Liver (tissue), 3 donors: ENCODE measurements at regions not wholly inside any gene's neighbourhood (a gene's known extent, or its start where the extent isn't known, plus 50 kb on each side); places are given as distances from the start of the nearest gene placed in this dataset.

Experiments used
- GABPA ChIP-seq, 2 donors: IDR thresholded peaks in 1 of 2; conservative IDR thresholded peaks in 1 of 2; 2 replicates each; pipeline ENCODE4 v1.6.1; 2016; ENCODE audit warnings: antibody characterized with exemption in 2 of 2, mild to moderate bottlenecking in 1 of 2, moderate library complexity in 1 of 2
- JUND ChIP-seq, 2 donors: IDR thresholded peaks; 2 replicates each; pipeline ENCODE4 v1.6.1; 2016; ENCODE audit warnings: antibody characterized with exemption in 2 of 2
- RAD21 ChIP-seq, 2 donors: IDR thresholded peaks; 2 replicates each; pipeline ENCODE4 v1.6.1; 2016; ENCODE audit warnings: antibody characterized with exemption in 2 of 2, mild to moderate bottlenecking in 2 of 2
- REST ChIP-seq: IDR thresholded peaks from 2 replicates; pipeline ENCODE4 v1.6.1; 2016; ENCODE audit warnings: antibody characterized with exemption, mild to moderate bottlenecking
- SP1 ChIP-seq: IDR thresholded peaks from 2 replicates; pipeline ENCODE4 v1.6.1; 2018; ENCODE audit warnings: antibody characterized with exemption, mild to moderate bottlenecking
- TAF1 ChIP-seq: conservative IDR thresholded peaks from 2 replicates; pipeline ENCODE4 v1.6.1; 2016; ENCODE audit warnings: antibody characterized with exemption, mild to moderate bottlenecking
- TF ChIP-seq, protein P1 (sequence below): fragments of 150-350 bp; IDR thresholded peaks from 2 replicates; pipeline ENCODE4 v1.5.1; 2017; ENCODE audit warnings: improper control_type of control experiment, low read depth, low read length; ENCODE audit not compliant: missing input control
- TF ChIP-seq, protein P2 (sequence below): IDR thresholded peaks from 2 replicates; pipeline ENCODE4 v1.6.1; 2016; ENCODE audit warnings: antibody characterized with exemption
- TF ChIP-seq, protein P3 (sequence below): IDR thresholded peaks from 2 replicates; pipeline ENCODE4 v1.6.1; 2016; ENCODE audit warnings: antibody characterized with exemption
- donor health status: healthy.
- donor health status: healthy.

DNA sequence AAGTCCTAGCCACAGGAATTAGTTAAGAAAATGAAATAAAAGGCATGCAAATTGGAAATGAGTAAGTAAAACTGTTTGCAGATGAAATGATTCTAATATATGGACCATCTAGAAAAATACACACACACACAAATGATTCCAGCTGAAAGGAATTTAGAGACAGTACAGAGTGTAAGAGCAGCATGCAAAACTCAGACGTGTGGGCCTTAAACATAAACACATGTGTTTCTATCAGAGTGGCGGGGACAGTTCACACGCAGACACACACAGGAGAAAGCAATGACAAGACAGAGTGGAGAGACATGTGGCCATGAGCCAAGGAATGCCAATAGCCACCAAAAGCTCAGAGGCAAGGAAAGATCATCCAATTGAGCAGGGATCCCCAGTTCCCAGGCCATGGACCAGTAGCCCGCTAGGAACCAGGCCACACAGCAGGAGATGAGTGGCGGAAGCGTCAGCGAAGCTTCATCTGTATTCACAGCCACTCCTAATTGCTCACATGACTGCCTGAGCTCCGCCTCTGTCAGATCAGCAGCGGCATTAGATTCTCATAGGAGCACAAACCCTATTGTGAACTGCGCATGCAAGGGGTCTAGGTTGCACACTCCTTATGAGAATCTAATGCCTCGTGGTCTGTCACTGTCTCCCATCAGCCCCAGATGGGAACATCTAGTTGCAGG, 155.4 kb downstream of the ARL4C start:
- TF ChIP-seq REST (no peak), SP1 (no peak), TAF1 (no peak), GABPA (IDR thresholded peaks at IDR 0.05 in 1 of 2, conservative IDR thresholded peaks at IDR 0.05 in 1 of 2) (no peak), JUND (IDR thresholded peaks at IDR 0.05) (no peak), RAD21 (IDR thresholded peaks at IDR 0.05) (no peak)
- TF ChIP-seq, protein P1, sequence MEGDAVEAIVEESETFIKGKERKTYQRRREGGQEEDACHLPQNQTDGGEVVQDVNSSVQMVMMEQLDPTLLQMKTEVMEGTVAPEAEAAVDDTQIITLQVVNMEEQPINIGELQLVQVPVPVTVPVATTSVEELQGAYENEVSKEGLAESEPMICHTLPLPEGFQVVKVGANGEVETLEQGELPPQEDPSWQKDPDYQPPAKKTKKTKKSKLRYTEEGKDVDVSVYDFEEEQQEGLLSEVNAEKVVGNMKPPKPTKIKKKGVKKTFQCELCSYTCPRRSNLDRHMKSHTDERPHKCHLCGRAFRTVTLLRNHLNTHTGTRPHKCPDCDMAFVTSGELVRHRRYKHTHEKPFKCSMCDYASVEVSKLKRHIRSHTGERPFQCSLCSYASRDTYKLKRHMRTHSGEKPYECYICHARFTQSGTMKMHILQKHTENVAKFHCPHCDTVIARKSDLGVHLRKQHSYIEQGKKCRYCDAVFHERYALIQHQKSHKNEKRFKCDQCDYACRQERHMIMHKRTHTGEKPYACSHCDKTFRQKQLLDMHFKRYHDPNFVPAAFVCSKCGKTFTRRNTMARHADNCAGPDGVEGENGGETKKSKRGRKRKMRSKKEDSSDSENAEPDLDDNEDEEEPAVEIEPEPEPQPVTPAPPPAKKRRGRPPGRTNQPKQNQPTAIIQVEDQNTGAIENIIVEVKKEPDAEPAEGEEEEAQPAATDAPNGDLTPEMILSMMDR: no peak
- TF ChIP-seq, protein P2, sequence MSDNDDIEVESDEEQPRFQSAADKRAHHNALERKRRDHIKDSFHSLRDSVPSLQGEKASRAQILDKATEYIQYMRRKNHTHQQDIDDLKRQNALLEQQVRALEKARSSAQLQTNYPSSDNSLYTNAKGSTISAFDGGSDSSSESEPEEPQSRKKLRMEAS: no peak
- TF ChIP-seq, protein P3, sequence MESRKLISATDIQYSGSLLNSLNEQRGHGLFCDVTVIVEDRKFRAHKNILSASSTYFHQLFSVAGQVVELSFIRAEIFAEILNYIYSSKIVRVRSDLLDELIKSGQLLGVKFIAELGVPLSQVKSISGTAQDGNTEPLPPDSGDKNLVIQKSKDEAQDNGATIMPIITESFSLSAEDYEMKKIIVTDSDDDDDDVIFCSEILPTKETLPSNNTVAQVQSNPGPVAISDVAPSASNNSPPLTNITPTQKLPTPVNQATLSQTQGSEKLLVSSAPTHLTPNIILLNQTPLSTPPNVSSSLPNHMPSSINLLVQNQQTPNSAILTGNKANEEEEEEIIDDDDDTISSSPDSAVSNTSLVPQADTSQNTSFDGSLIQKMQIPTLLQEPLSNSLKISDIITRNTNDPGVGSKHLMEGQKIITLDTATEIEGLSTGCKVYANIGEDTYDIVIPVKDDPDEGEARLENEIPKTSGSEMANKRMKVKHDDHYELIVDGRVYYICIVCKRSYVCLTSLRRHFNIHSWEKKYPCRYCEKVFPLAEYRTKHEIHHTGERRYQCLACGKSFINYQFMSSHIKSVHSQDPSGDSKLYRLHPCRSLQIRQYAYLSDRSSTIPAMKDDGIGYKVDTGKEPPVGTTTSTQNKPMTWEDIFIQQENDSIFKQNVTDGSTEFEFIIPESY: no peak
